ENCODE measurements at regions not wholly inside any gene's neighbourhood (a gene's known extent, or its start where the extent isn't known, plus 50 kb on each side); places are given as distances from the start of the nearest gene placed in this dataset.

- no peak for DNase-seq (ENCODE audit: low spot score)
These were observed 80.4 kb upstream of the CD93 start for GRCh38 chr20:23166563-23166962.

GRCh38 chr20:23165964-23166363, 79.8 kb upstream of the CD93 start:
- no peak for DNase-seq (ENCODE audit: low spot score)

DNA sequence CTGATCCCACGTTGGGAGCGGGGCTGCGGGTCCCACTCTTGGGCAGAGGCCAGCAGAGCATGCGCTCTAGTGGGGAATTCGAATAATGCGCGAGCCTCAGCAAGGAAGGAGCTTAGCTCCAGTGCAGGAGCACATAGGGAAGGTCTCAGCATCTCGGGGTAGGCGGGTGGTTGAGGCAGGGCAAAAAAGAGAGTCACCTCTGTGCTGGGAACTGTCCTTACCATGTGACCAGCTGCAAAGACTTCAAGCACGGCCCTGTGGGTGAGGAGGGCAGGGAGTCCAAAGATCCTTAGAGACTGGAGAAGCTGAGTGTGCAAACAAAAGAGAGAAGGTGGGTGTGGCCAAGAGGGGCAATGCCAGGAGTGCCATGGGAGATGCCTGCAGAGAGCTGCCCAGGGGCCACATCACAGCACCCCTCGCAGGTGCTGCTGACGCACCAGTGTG, 79.2 kb upstream of the CD93 start:
- no peak for DNase-seq (ENCODE audit: low spot score)

GRCh38 chr20:23164176-23164601, 78.1 kb upstream of the CD93 start:
- no peak for DNase-seq (ENCODE audit: low spot score)

GRCh38 chr20:23163562-23163961, 77.4 kb upstream of the CD93 start:
- DNase-seq (ENCODE audit: low spot score) = no peak

- no peak for DNase-seq (ENCODE audit: low spot score)
These were observed 76.8 kb upstream of the CD93 start for GRCh38 chr20:23162887-23163286.

GRCh38 chr20:23161968-23162696, 76.0 kb upstream of the CD93 start:
- peak; percentile 24 for DNase-seq (ENCODE audit: low spot score)

GRCh38 chr20:23161244-23161891, 75.2 kb upstream of the CD93 start:
- no peak for DNase-seq (ENCODE audit: low spot score)

DNA sequence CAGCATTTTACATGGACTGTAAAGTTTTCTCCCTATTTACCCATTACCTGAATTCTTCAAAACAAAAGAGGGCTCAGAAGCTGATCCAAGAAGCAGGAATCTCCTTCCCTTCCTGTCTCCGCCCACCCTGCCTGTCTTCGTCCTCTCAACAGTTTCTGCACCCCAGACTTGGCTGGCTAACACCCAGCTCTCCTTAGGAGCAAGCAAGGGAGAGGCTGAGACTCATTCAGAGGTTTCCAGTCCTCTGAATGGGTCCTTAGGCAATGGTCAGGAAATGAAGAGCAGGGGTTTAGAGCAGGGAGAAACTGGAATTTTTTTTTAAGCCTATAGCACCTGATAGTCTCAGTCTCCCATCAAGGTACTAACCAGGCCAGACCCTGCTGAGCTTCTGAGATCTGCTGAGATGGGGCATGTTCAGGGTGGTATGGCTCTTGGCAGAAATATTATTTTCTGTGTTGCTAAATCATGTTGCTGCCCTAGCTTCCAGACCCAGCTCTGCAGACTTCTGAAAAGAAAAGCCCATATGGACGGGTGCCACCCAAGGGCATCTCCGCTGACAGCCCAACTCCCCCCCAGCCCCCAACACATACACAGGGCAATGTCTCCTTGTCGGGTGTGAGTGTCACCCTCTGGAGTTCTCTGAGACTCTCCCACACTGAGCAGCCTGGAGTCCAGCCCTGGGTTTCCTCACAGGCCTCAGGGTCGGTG, 74.6 kb upstream of the CD93 start:
- no peak for DNase-seq (ENCODE audit: low spot score)

GRCh38 chr20:23159947-23160318, 73.8 kb upstream of the CD93 start:
- DNase-seq (ENCODE audit: low spot score) = no peak

GRCh38 chr20:23159256-23159946, 73.3 kb upstream of the CD93 start:
- DNase-seq (ENCODE audit: low spot score) = no peak

DNA sequence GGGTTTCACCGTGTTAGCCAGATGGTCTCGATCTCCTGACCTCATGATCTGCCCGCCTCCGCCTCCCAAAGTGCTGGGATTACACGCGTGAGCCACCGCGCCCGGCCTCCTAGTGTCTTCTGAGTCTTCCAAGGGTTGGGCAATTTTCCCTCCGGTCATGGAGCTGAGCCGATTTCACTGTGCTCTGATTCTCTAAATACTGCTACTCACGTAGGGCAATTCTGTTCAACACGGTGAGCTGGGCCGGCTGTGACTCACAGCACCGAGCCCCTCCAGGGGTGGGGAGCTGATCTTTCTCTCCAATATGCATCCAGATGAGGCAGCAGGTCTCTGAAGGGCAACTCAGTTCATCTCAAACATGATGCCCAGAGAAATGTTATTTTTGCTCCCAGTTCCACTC, 71.6 kb upstream of the CD93 start:
- no peak for DNase-seq (ENCODE audit: low spot score)

- DNase-seq (ENCODE audit: low spot score) = no peak
These were observed 70.8 kb upstream of the CD93 start for GRCh38 chr20:23156842-23157423.

- peak; percentile 78 for DNase-seq (ENCODE audit: low spot score)
These were observed 70.2 kb upstream of the CD93 start for GRCh38 chr20:23156170-23156841.

GRCh38 chr20:23155141-23155590, 69.0 kb upstream of the CD93 start:
- no peak for DNase-seq (ENCODE audit: low spot score)

DNA sequence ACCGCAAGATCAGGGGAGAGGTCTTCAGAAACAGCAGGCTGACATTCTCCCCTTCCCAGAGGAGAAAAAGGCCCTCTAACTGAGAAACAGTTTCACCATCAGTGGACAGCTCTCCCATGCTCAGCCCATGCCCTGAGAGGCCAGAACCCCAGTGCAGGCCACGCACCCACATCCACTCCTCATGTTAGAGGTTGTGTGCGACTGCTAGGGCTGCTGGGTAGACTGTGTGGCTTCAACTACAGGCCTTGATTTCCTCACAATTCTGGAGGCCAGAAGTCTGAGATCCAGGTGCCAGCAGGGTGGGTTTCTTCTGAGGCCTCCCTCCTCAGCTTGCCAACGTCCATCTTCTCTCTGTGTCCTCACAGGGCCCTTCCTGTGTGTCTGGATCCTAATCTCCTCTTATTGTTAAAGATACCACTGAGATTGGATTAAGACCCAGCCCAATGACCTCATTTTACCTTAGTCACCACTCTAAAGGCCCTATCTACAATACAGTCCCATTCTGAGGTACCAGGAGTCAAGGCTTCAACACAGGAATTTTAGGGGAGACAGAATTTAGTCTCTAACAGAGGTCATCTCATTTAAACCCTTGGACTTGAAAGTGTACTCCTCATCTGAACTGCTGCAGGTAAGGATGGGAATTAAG, 67.7 kb upstream of the CD93 start:
- DNase-seq (ENCODE audit: low spot score) = no peak

- DNase-seq (ENCODE audit: low spot score) = no peak
These were observed 66.8 kb upstream of the CD93 start for GRCh38 chr20:23152902-23153301.

DNA sequence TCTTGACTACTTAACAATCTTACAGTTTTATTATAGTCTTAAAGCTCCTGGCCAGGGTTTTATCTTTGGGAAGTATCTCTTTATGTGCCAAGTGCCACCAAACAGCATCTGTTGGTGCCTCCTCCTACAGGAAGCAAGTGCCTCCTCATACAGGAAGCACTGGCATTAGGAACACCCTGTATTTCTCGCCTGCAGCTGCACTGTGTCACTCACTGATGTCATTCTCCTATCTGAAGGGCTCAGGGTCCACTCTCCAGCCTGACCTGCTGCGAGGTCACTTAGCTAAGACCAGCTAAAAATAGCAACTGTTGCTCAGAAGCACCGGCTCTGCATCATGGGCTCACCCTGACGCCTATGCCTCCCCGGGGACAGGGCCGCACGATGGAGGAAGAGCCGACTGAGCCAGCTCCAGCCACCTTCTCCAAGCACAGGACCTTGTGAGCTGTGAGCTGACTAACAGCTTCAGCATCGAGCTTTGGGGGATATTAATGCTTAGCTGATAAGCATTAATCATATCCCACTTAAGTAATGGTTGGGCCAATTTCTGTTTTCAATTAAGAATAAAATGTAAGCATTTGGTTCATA, 66.3 kb upstream of the CD93 start:
- peak; percentile 78 for DNase-seq (ENCODE audit: low spot score)

DNA sequence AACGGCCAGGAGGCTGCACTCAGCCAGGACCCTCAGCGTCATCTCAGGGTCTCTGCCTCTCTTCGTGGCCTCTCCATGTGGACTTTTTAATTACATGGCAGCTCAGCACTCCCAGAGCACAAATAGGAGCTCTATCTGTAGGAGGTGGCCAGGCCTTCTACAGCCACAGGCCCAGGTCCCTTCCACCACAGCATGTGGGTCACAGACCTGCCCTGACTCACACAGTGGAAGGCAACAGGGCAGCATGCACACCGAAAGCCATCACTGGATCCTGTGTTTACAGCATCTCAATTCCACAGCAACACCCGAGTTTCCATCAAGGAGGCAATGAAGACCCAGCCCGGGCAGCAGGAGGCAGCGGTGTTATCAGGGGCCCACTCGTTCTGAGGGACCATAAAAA, 65.8 kb upstream of the CD93 start:
- DNase-seq (ENCODE audit: low spot score) = no peak

GRCh38 chr20:23151008-23151703, 65.0 kb upstream of the CD93 start:
- no peak for DNase-seq (ENCODE audit: low spot score)
